Endothelial cell of umbilical vein (primary cell): ENCODE measurements at regions not wholly inside any gene's neighbourhood (a gene's known extent, or its start where the extent isn't known, plus 50 kb on each side); places are given as distances from the start of the nearest gene placed in this dataset.

Source experiments
- CTCF ChIP-seq, 2 donors: IDR thresholded peaks; 1 replicate in 1 of 2; 2 replicates in 1 of 2; pipeline ENCODE4 v1.5.1; 2011; ENCODE audit warnings: low read length in 2 of 2, mild to moderate bottlenecking in 2 of 2, moderate library complexity in 2 of 2, control low read depth in 1 of 2, inconsistent platforms in 1 of 2, low read depth in 1 of 2; ENCODE audit not compliant: insufficient read depth in 1 of 2; ENCODE audit errors: extremely low read depth in 1 of 2
- EZH2 ChIP-seq: IDR thresholded peaks from 2 replicates; pipeline ENCODE4 v1.6.1; 2012; ENCODE audit warnings: borderline replicate concordance, low read depth, mild to moderate bottlenecking, moderate library complexity, low read length, inconsistent platforms; ENCODE audit not compliant: severe bottlenecking
- FOS ChIP-seq: IDR thresholded peaks from 2 replicates; pipeline ENCODE4 v1.6.1; 2011; ENCODE audit warnings: mild to moderate bottlenecking, low read length, moderate library complexity, borderline replicate concordance; ENCODE audit not compliant: insufficient read depth
- JUN ChIP-seq: IDR thresholded peaks from 2 replicates; pipeline ENCODE4 v1.6.1; 2011; ENCODE audit warnings: borderline replicate concordance, low read depth; ENCODE audit not compliant: insufficient read length, insufficient read depth
- MYC ChIP-seq: IDR thresholded peaks from one replicate; pipeline ENCODE4 v1.6.1; 2011; ENCODE audit warnings: mild to moderate bottlenecking, low read depth, low read length
- POLR2A ChIP-seq: IDR thresholded peaks from 2 replicates; pipeline ENCODE4 v1.6.1; 2012; ENCODE audit warnings: low read depth, mild to moderate bottlenecking, control low read depth, low read length
- POLR2AphosphoS5 ChIP-seq: IDR thresholded peaks from 2 replicates; pipeline ENCODE4 v1.6.1; 2012; ENCODE audit warnings: low read depth, mild to moderate bottlenecking, control low read depth, low read length, moderate library complexity; ENCODE audit not compliant: insufficient read depth

GRCh38 chr6:144624716-144625115 is 339.6 kb downstream of the UTRN start:
- no peak for TF ChIP-seq CTCF (IDR thresholded peaks at IDR 0.05; ENCODE audit: extremely low read depth in 1 of 2, insufficient read depth in 1 of 2, low read depth in 1 of 2, low read length in 2 of 2)
- no peak for TF ChIP-seq JUN
- TF ChIP-seq POLR2A = no peak
- TF ChIP-seq POLR2AphosphoS5 = no peak
- no peak for TF ChIP-seq EZH2
- no peak for TF ChIP-seq MYC
- no peak for TF ChIP-seq FOS
